GM12878 (cell line): ENCODE measurements at regions not wholly inside any gene's neighbourhood (a gene's known extent, or its start where the extent isn't known, plus 50 kb on each side); places are given as distances from the start of the nearest gene placed in this dataset.

Experiments used
- BCL11A ChIP-seq: IDR thresholded peaks from 2 replicates; pipeline ENCODE4 v1.6.1; 2011; ENCODE audit warnings: low read depth, low read length
- CHD4 ChIP-seq: fragments of 200-600 bp; sonication (generic); IDR thresholded peaks from 2 replicates; pipeline ENCODE4 v1.6.1; 2016; ENCODE audit warnings: mild to moderate bottlenecking
- EED ChIP-seq: sonication (generic); IDR thresholded peaks from 2 replicates; pipeline ENCODE4 v1.6.1; 2016; ENCODE audit warnings: antibody characterized with exemption, low read depth
- HCFC1 ChIP-seq: fragments of 150-350 bp; IDR thresholded peaks from 2 replicates; pipeline ENCODE4 v1.6.1; 2014; ENCODE audit warnings: low read length
- HDAC2 ChIP-seq: fragments of 200-600 bp; sonication (generic); IDR thresholded peaks from 2 replicates; pipeline ENCODE4 v1.6.1; 2017
- IRF5 ChIP-seq: fragments of 450-650 bp; IDR thresholded peaks from 2 replicates; pipeline ENCODE4 v1.6.1; 2017; ENCODE audit warnings: borderline replicate concordance
- JUNB ChIP-seq: IDR thresholded peaks from 2 replicates; pipeline ENCODE4 v1.6.1; 2016; ENCODE audit warnings: antibody characterized with exemption, mild to moderate bottlenecking
- LARP7 ChIP-seq: fragments of 450-650 bp; IDR thresholded peaks from 2 replicates; pipeline ENCODE4 v1.6.1; 2017; ENCODE audit warnings: mild to moderate bottlenecking
- MAX ChIP-seq: IDR thresholded peaks from 2 replicates; pipeline ENCODE4 v1.6.1; 2012; ENCODE audit warnings: low read depth, low read length, improper control_type of control experiment
- MEF2A ChIP-seq: IDR thresholded peaks from 2 replicates; pipeline ENCODE4 v1.6.1; 2011; ENCODE audit warnings: low read depth, mild to moderate bottlenecking, low read length, moderate library complexity; ENCODE audit not compliant: insufficient read depth
- MLLT1 ChIP-seq: fragments of 450-650 bp; IDR thresholded peaks from 2 replicates; pipeline ENCODE4 v1.6.1; 2016; ENCODE audit warnings: mild to moderate bottlenecking
- MTA2 ChIP-seq: fragments of 450-650 bp; IDR thresholded peaks from 2 replicates; pipeline ENCODE4 v1.6.1; 2016; ENCODE audit warnings: low read depth, mild to moderate bottlenecking, moderate library complexity
- MYB ChIP-seq: fragments of 150-350 bp; IDR thresholded peaks from 2 replicates; pipeline ENCODE4 v1.6.1; 2014; ENCODE audit warnings: mild to moderate bottlenecking, low read depth, low read length, borderline replicate concordance
- PML ChIP-seq: IDR thresholded peaks from 2 replicates; pipeline ENCODE4 v1.6.1; 2012; ENCODE audit warnings: low read length, inconsistent platforms
- POLR2AphosphoS5 ChIP-seq: IDR thresholded peaks from 2 replicates; pipeline ENCODE4 v1.6.1; 2011; ENCODE audit warnings: mild to moderate bottlenecking, low read length, inconsistent platforms
- RELA ChIP-seq: fragments of 450-650 bp; IDR thresholded peaks from 2 replicates; pipeline ENCODE4 v1.8.0; 2014; ENCODE audit warnings: borderline replicate concordance; ENCODE audit not compliant: partially characterized antibody
- SKIL ChIP-seq: fragments of 450-650 bp; IDR thresholded peaks from 2 replicates; pipeline ENCODE4 v1.6.1; 2017; ENCODE audit warnings: mild to moderate bottlenecking, low read depth, inconsistent platforms; ENCODE audit not compliant: poor library complexity, severe bottlenecking
- SPI1 ChIP-seq: IDR thresholded peaks from 2 replicates; pipeline ENCODE4 v1.6.1; 2011; ENCODE audit warnings: low read depth, mild to moderate bottlenecking, low read length, moderate library complexity, borderline replicate concordance; ENCODE audit not compliant: insufficient read depth
- STAT1 ChIP-seq: fragments of 450-650 bp; conservative IDR thresholded peaks from 2 replicates; pipeline ENCODE4 v1.6.1; 2014; ENCODE audit warnings: antibody characterized with exemption, mild to moderate bottlenecking
- TCF12 ChIP-seq: IDR thresholded peaks from 2 replicates; pipeline ENCODE4 v1.6.1; 2011; ENCODE audit warnings: low read depth, mild to moderate bottlenecking, low read length
- YY1 ChIP-seq: IDR thresholded peaks from 2 replicates; pipeline ENCODE4 v1.6.1; 2011; ENCODE audit warnings: low read depth, mild to moderate bottlenecking, low read length
- ZBED1 ChIP-seq: IDR thresholded peaks from 2 replicates; pipeline ENCODE4 v1.6.1; 2016; ENCODE audit warnings: borderline replicate concordance
- ZNF24 ChIP-seq: fragments of 450-650 bp; IDR thresholded peaks from 2 replicates; pipeline ENCODE4 v1.6.1; 2017; ENCODE audit warnings: antibody characterized with exemption, mild to moderate bottlenecking
- ZNF687 ChIP-seq: fragments of 450-650 bp; IDR thresholded peaks from 2 replicates; pipeline ENCODE4 v1.6.1; 2017; ENCODE audit warnings: mild to moderate bottlenecking, moderate library complexity

GRCh38 chr15:38058596-38059075, 124.2 kb downstream of the TMCO5A start (continued):
- TF ChIP-seq HCFC1 (no peak), JUNB (no peak), MLLT1 (no peak), RELA (peak; percentile 26), PML (no peak), MEF2A (0 out of 2 replicates have a peak, but pooled peaks have one; percentile 52), POLR2AphosphoS5 (no peak), TCF12 (no peak), LARP7 (no peak), STAT1 (no peak), ZBED1 (no peak), MAX (no peak), ZNF687 (no peak; the same call in 1 of the 2 replicates), EED (peak; percentile 53; the same call in 1 of the 2 replicates), IRF5 (no peak), MTA2 (peak; percentile 73; the same call in 1 of the 2 replicates), HDAC2 (no peak), ZNF24 (no peak), MYB (no peak), SPI1 (no peak), SKIL (peak; percentile 24), BCL11A (peak; percentile 48; the same call in 1 of the 2 replicates), YY1 (no peak), CHD4 (no peak)
